ENCODE measurements at regions not wholly inside any gene's neighbourhood (a gene's known extent, or its start where the extent isn't known, plus 50 kb on each side); places are given as distances from the start of the nearest gene placed in this dataset.
"Not testable (repeated sequence)": the region's sequence is repeated elsewhere in the genome, so short reads cannot be mapped to it uniquely, and the experiment has no call there.

GRCh38 chr21:20902511-20902910 lies 95.7 kb upstream of the NCAM2 start:
- in situ Hi-C loops (cut with HindIII; ENCODE audit: low pct_unique_long_range_greater_than_20kb, low sequenced_read_pairs) (no loop called here), intact Hi-C loops (cut with micrococcal nuclease; ENCODE audit: unreplicated experiment) (no loop called here)
- Histone ChIP-seq H3K4me3 (ENCODE audit: low read depth in 2 of 2, low read length in 2 of 2) (no peak overlapping the region), H3K27me3 (ENCODE audit: control insufficient read depth, insufficient read depth, low read length) (no peaks in the 10 kb centered on the region), H3K36me3 (ENCODE audit: control insufficient read depth, insufficient read depth, low read length) (no peaks in the 10 kb centered on the region), H3K9me3 (ENCODE audit: control insufficient read depth, insufficient read depth, low read depth, low read length) (no peaks in the 10 kb centered on the region), H3K27ac (ENCODE audit: low read length) (no peak overlapping the region), H3K4me1 (ENCODE audit: control insufficient read depth, insufficient read depth, low read length) (no peaks in the 10 kb centered on the region)
- BruUV-seq (replicated peaks) = no TSS peak
- POLR2A ChIA-PET = no interaction called here
- DNase-seq (ENCODE audit: low read depth, low spot score) = no peak
- no peak for TF ChIP-seq TCF7L2 (IDR thresholded peaks at IDR 0.05; ENCODE audit: low read depth, low read length)
- TF ChIP-seq CTCF (IDR thresholded peaks at IDR 0.05) = no peak
- TF ChIP-seq REST (IDR thresholded peaks at IDR 0.05; ENCODE audit: insufficient read depth in 1 of 2, low read depth in 2 of 2, low read length in 1 of 2) = no peak
- TF ChIP-seq SIN3A (IDR thresholded peaks at IDR 0.05; ENCODE audit: borderline replicate concordance, insufficient read depth, low read depth, low read length) = no peak
- no peak for TF ChIP-seq POLR2AphosphoS5 (IDR thresholded peaks at IDR 0.05; ENCODE audit: low read depth, low read length)
- no peak for ATAC-seq
- CTCF ChIA-PET = no interaction called here

- POLR2A ChIA-PET = no interaction called here
- TF ChIP-seq TCF7L2 (IDR thresholded peaks at IDR 0.05; ENCODE audit: low read depth, low read length) (no peak), CTCF (IDR thresholded peaks at IDR 0.05) (no peak), SIN3A (IDR thresholded peaks at IDR 0.05; ENCODE audit: borderline replicate concordance, insufficient read depth, low read depth, low read length) (no peak), REST (IDR thresholded peaks at IDR 0.05; ENCODE audit: insufficient read depth in 1 of 2, low read depth in 2 of 2, low read length in 1 of 2) (no peak), POLR2AphosphoS5 (IDR thresholded peaks at IDR 0.05; ENCODE audit: low read depth, low read length) (no peak)
- Histone ChIP-seq H3K4me1 (ENCODE audit: control insufficient read depth, insufficient read depth, low read length) (no peaks in the 10 kb centered on the region), H3K4me3 (ENCODE audit: low read depth in 2 of 2, low read length in 2 of 2) (no peak overlapping the region), H3K36me3 (ENCODE audit: control insufficient read depth, insufficient read depth, low read length) (no peaks in the 10 kb centered on the region), H3K27ac (ENCODE audit: low read length) (no peak overlapping the region), H3K27me3 (ENCODE audit: control insufficient read depth, insufficient read depth, low read length) (no peaks in the 10 kb centered on the region), H3K9me3 (ENCODE audit: control insufficient read depth, insufficient read depth, low read depth, low read length) (no peaks in the 10 kb centered on the region)
- ATAC-seq (no peak), DNase-seq (ENCODE audit: low read depth, low spot score) (no peak)
- no TSS peak for BruUV-seq (replicated peaks)
- intact Hi-C loops (cut with micrococcal nuclease; ENCODE audit: unreplicated experiment) = no loop called here
- in situ Hi-C loops (cut with HindIII; ENCODE audit: low pct_unique_long_range_greater_than_20kb, low sequenced_read_pairs) = no loop called here
- CTCF ChIA-PET = no interaction called here
Measured at GRCh38 chr21:20902998-20903397, 95.2 kb upstream of the NCAM2 start.

- ATAC-seq, CTCF ChIA-PET, POLR2A ChIA-PET: not testable (repeated sequence)
Measured at GRCh38 chr21:20927555-20927954, 70.7 kb upstream of the NCAM2 start.

More at GRCh38 chr21:20927555-20927954, 70.7 kb upstream of the NCAM2 start:
- H3K4me3 ChIP-seq (ENCODE audit: low read depth in 2 of 2, low read length in 2 of 2); in situ Hi-C loops (cut with HindIII; ENCODE audit: low pct_unique_long_range_greater_than_20kb, low sequenced_read_pairs); H3K4me1 ChIP-seq (ENCODE audit: control insufficient read depth, insufficient read depth, low read length); intact Hi-C loops (cut with micrococcal nuclease; ENCODE audit: unreplicated experiment); H3K9me3 ChIP-seq (ENCODE audit: control insufficient read depth, insufficient read depth, low read depth, low read length); BruUV-seq (replicated peaks); H3K36me3 ChIP-seq (ENCODE audit: control insufficient read depth, insufficient read depth, low read length); H3K27me3 ChIP-seq (ENCODE audit: control insufficient read depth, insufficient read depth, low read length); DNase-seq (ENCODE audit: low read depth, low spot score); H3K27ac ChIP-seq (ENCODE audit: low read length): not testable (repeated sequence)
